H9 (cell line): ENCODE measurements at regions not wholly inside any gene's neighbourhood (a gene's known extent, or its start where the extent isn't known, plus 50 kb on each side); places are given as distances from the start of the nearest gene placed in this dataset.

ENCODE experiments used
- DNase-seq: peaks from one replicate; pipeline ENCODE4 v3.0.0-alpha.2; 2017
- H2AFZ ChIP-seq: one replicate; pipeline ENCODE4 v1.6.1; 2013; ENCODE audit warnings: mild to moderate bottlenecking, low read length, control low read depth, moderate library complexity
- H2AK5ac ChIP-seq: 2 replicates; pipeline ENCODE4 v1.6.1; 2013; ENCODE audit warnings: low read length, control low read depth, mixed read lengths; ENCODE audit not compliant: insufficient read length
- H2BK120ac ChIP-seq: one replicate; pipeline ENCODE4 v1.6.1; 2013; ENCODE audit warnings: low read depth, mild to moderate bottlenecking, low read length, control low read depth, inconsistent platforms; ENCODE audit not compliant: poor library complexity, severe bottlenecking
- H2BK12ac ChIP-seq: 2 replicates; pipeline ENCODE4 v1.6.1; 2013; ENCODE audit warnings: low read length, control low read depth, mixed read lengths, low read depth; ENCODE audit not compliant: insufficient read length
- H2BK15ac ChIP-seq: 2 replicates; pipeline ENCODE4 v1.6.1; 2013; ENCODE audit warnings: low read depth, low read length, control low read depth
- H2BK20ac ChIP-seq: one replicate; pipeline ENCODE4 v1.6.1; 2013; ENCODE audit warnings: low read depth, mild to moderate bottlenecking, low read length, control low read depth, inconsistent platforms; ENCODE audit not compliant: poor library complexity, severe bottlenecking
- H2BK5ac ChIP-seq: 2 replicates; pipeline ENCODE4 v1.6.1; 2013; ENCODE audit warnings: low read length, control low read depth, mixed read lengths; ENCODE audit not compliant: insufficient read length
- H3K14ac ChIP-seq: 2 replicates; pipeline ENCODE4 v1.6.1; 2013; ENCODE audit warnings: low read length, control low read depth; ENCODE audit not compliant: insufficient read depth
- H3K18ac ChIP-seq: 2 replicates; pipeline ENCODE4 v1.6.1; 2013; ENCODE audit warnings: low read depth, mild to moderate bottlenecking, mixed read lengths, low read length, control low read depth; ENCODE audit not compliant: insufficient read length
- H3K23ac ChIP-seq: 2 replicates; pipeline ENCODE4 v1.6.1; 2013; ENCODE audit warnings: low read length, control low read depth, mixed read lengths, low read depth; ENCODE audit not compliant: insufficient read length
- H3K23me2 ChIP-seq: 2 replicates; pipeline ENCODE4 v1.6.1; 2013; ENCODE audit warnings: low read depth, mild to moderate bottlenecking, mixed read lengths, low read length, control low read depth; ENCODE audit not compliant: insufficient read length, poor library complexity, severe bottlenecking
- H3K27ac ChIP-seq: 2 replicates; pipeline ENCODE4 v1.5.1; 2013; ENCODE audit warnings: low read length, control low read depth, mixed read lengths, low read depth; ENCODE audit not compliant: insufficient read length
- H3K27me3 ChIP-seq: 2 replicates; pipeline ENCODE4 v1.6.1; 2013; ENCODE audit warnings: low read length, control low read depth, inconsistent platforms; ENCODE audit not compliant: insufficient read depth
- H3K4ac ChIP-seq: 2 replicates; pipeline ENCODE4 v1.6.1; 2013; ENCODE audit warnings: low read depth, mild to moderate bottlenecking, control low read depth, inconsistent platforms, low read length, moderate library complexity
- H3K4me1 ChIP-seq: 2 replicates; pipeline ENCODE4 v1.6.1; 2013; ENCODE audit warnings: low read length, control low read depth, inconsistent platforms; ENCODE audit not compliant: insufficient read depth
- H3K4me2 ChIP-seq: 2 replicates; pipeline ENCODE4 v1.6.1; 2013; ENCODE audit warnings: low read length, control low read depth, mixed read lengths; ENCODE audit not compliant: insufficient read length, insufficient read depth
- H3K56ac ChIP-seq: 2 replicates; pipeline ENCODE4 v1.6.1; 2013; ENCODE audit warnings: low read depth, mild to moderate bottlenecking, mixed read lengths, low read length, control low read depth; ENCODE audit not compliant: insufficient read length
- H3K79me1 ChIP-seq: 2 replicates; pipeline ENCODE4 v1.6.1; 2013; ENCODE audit warnings: low read depth, mild to moderate bottlenecking, moderate library complexity, low read length, control low read depth, inconsistent platforms; ENCODE audit not compliant: insufficient read depth, poor library complexity, severe bottlenecking
- H3K79me2 ChIP-seq: 2 replicates; pipeline ENCODE4 v1.6.1; 2013; ENCODE audit warnings: low read length, control low read depth, inconsistent platforms; ENCODE audit not compliant: insufficient read depth
- H3K9ac ChIP-seq: 2 replicates; pipeline ENCODE4 v1.6.1; 2013; ENCODE audit warnings: low read length, control low read depth, mixed read lengths; ENCODE audit not compliant: insufficient read length; ENCODE audit errors: extremely low read depth
- H3K9me3 ChIP-seq: one replicate; pipeline ENCODE4 v1.6.1; 2013; ENCODE audit warnings: low read depth, low read length, inconsistent platforms; ENCODE audit not compliant: control insufficient read depth
- H3T11ph ChIP-seq: one replicate; pipeline ENCODE4 v1.6.1; 2013; ENCODE audit warnings: mild to moderate bottlenecking, low read length, control low read depth, inconsistent platforms
- H4K20me1 ChIP-seq: one replicate; pipeline ENCODE4 v1.6.1; 2013; ENCODE audit not compliant: control insufficient read depth, insufficient read length, insufficient read depth
- H4K5ac ChIP-seq: 2 replicates; pipeline ENCODE4 v1.6.1; 2013; ENCODE audit warnings: low read depth, mild to moderate bottlenecking, mixed read lengths, low read length, control low read depth; ENCODE audit not compliant: insufficient read length
- H4K8ac ChIP-seq: replicated peaks from 2 replicates; pipeline ENCODE4 v1.6.1; 2013; ENCODE audit warnings: low read length, control low read depth, mixed read lengths, low read depth; ENCODE audit not compliant: insufficient read length
- H4K91ac ChIP-seq: 2 replicates; pipeline ENCODE4 v1.6.1; 2013; ENCODE audit warnings: low read depth, mild to moderate bottlenecking, moderate library complexity, mixed read lengths, low read length, control low read depth; ENCODE audit not compliant: insufficient read length
- H3K27ac Mint-ChIP-seq, 3 experiments: 2 replicates in 2 of 3; 3 replicates in 1 of 3; pipeline ENCODE4 v1.8.0; 2020 to 2021; ENCODE audit warnings: mixed read lengths in 3 of 3, mild to moderate bottlenecking in 1 of 3, moderate library complexity in 1 of 3
- H3K27me3 Mint-ChIP-seq: 2 replicates; pipeline ENCODE4 v1.8.0; 2021; ENCODE audit warnings: low read depth, mild to moderate bottlenecking, moderate library complexity, mixed read lengths
- H3K36me3 Mint-ChIP-seq, 3 experiments: 2 replicates in 2 of 3; 3 replicates in 1 of 3; pipeline ENCODE4 v1.8.0; 2020 to 2021; ENCODE audit warnings: low read depth in 3 of 3, mixed read lengths in 3 of 3; ENCODE audit not compliant: insufficient read depth in 1 of 3
- H3K4me1 Mint-ChIP-seq, 2 experiments: 2 replicates each; pipeline ENCODE4 v1.8.0; 2020; ENCODE audit warnings: mixed read lengths in 2 of 2
- H3K4me3 Mint-ChIP-seq, 2 experiments: 2 replicates in 1 of 2; 3 replicates in 1 of 2; pipeline ENCODE4 v1.8.0; 2020 to 2021; ENCODE audit warnings: mild to moderate bottlenecking in 2 of 2, mixed read lengths in 2 of 2, moderate library complexity in 1 of 2
- H3K9me3 Mint-ChIP-seq, 2 experiments: 2 replicates in 1 of 2; 3 replicates in 1 of 2; pipeline ENCODE4 v1.8.0; 2020; ENCODE audit warnings: mild to moderate bottlenecking in 2 of 2, mixed read lengths in 2 of 2, moderate library complexity in 1 of 2
- CTCF ChIP-seq: fragments of 200-600 bp; sonication (generic); conservative IDR thresholded peaks from 3 replicates; pipeline ENCODE4 v1.8.0; 2021; ENCODE audit warnings: antibody characterized with exemption, mild to moderate bottlenecking
- WGBS: extraction: QIAGEN DNeasy Blood & Tissue Kit; methylation state at CpG from one replicate; pipeline ENCODE4 v1.1.7; 2013; ENCODE audit warnings: missing lambda C conversion rate, low lambda C conversion rate, mixed read lengths; ENCODE audit not compliant: insufficient read length; ENCODE audit errors: extremely low coverage; 5-methylcytosine and 5-hydroxymethylcytosine counted together

GRCh38 chr7:52592698-52593097 lies 442.7 kb upstream of the POM121L12 start:
- Histone ChIP-seq H2BK12ac (no peak overlapping the region), H2AK5ac (no peak overlapping the region), H3K14ac (no peak overlapping the region), H3T11ph (no peak overlapping the region), H4K20me1 (no peaks in the 10 kb centered on the region), H4K91ac (no peak overlapping the region), H4K5ac (no peak overlapping the region), H3K9me3 (no peaks in the 10 kb centered on the region), H3K4ac (no peak overlapping the region), H3K23ac (no peak overlapping the region), H3K4me1 (no peaks in the 10 kb centered on the region), H2BK5ac (no peak overlapping the region), H3K23me2 (no peaks in the 10 kb centered on the region), H3K27me3 (no peaks in the 10 kb centered on the region), H2BK20ac (no peak overlapping the region), H3K18ac (no peak overlapping the region), H3K79me2 (no peaks in the 10 kb centered on the region), H3K79me1 (no peaks in the 10 kb centered on the region), H4K8ac (no peak overlapping the region), H2AFZ (no peak overlapping the region), H2BK120ac (no peak overlapping the region), H3K9ac (no peak overlapping the region), H3K56ac (no peak overlapping the region), H2BK15ac (no peak overlapping the region), H3K4me2 (no peak overlapping the region), H3K27ac (no peak overlapping the region)
- Mint-ChIP-seq H3K36me3 (peaks cover 18 to 28% (median 20%) of the 10 kb centered on the region in 3 experiments), H3K4me3 (no peak overlapping the region), H3K27me3 (no peaks in the 10 kb centered on the region), H3K27ac (no peak overlapping the region), H3K9me3 (peaks cover 13 to 26% of the 10 kb centered on the region in 2 experiments), H3K4me1 (peaks cover 9 to 10% of the 10 kb centered on the region in 2 experiments)
- no peak for DNase-seq
- no CpG with 5 or more reads among the region's 3 CpGs for WGBS
- TF ChIP-seq CTCF = peak; percentile 53; the same call in 2 of the 3 replicates
